ENCODE measurements at regions not wholly inside any gene's neighbourhood (a gene's known extent, or its start where the extent isn't known, plus 50 kb on each side); places are given as distances from the start of the nearest gene placed in this dataset.

GRCh38 chr1:58082596-58082995 is 463.9 kb downstream of the OMA1 start (continued):
- no peak for TF ChIP-seq PRDM15 (CRISPR knock-in tag; IDR thresholded peaks at IDR 0.05)
- TF ChIP-seq CTCF (IDR thresholded peaks at IDR 0.05 in 2 of 3, conservative IDR thresholded peaks at IDR 0.05 in 1 of 3; ENCODE audit: control insufficient read depth in 2 of 3, extremely low read depth in 1 of 3, insufficient read depth in 1 of 3, low read depth in 3 of 3, low read length in 3 of 3) = no peak

- Histone ChIP-seq H3K4me2 (ENCODE audit: control insufficient read depth, insufficient read depth) (no peak overlapping the region), H3K27me3 (replicated peaks in 1 of 2; ENCODE audit: control insufficient read depth in 2 of 2, insufficient read depth in 2 of 2, low read length in 1 of 2) (no peaks in the 10 kb centered on the region; a peak in 2 of 4 replicates), H3K9ac (ENCODE audit: control insufficient read depth, insufficient read depth, low read length) (no peak overlapping the region), H3K36me3 (ENCODE audit: control insufficient read depth in 2 of 2, insufficient read depth in 2 of 2, low read length in 1 of 2) (no peaks in the 10 kb centered on the region), H3K9me3 (replicated peaks; ENCODE audit: control insufficient read depth, insufficient read depth, low read length) (no peaks in the 10 kb centered on the region), H2AFZ (ENCODE audit: control insufficient read depth, low read depth, low read length) (no peak overlapping the region), H4K20me1 (ENCODE audit: control insufficient read depth, insufficient read depth) (no peaks in the 10 kb centered on the region), H3K4me1 (ENCODE audit: control insufficient read depth, insufficient read depth, low read length) (no peaks in the 10 kb centered on the region), H3K4me3 (no peak overlapping the region), H3K27ac (ENCODE audit: control insufficient read depth, insufficient read depth) (no peak overlapping the region), H3K79me2 (ENCODE audit: control insufficient read depth, insufficient read depth, low read length) (no peaks in the 10 kb centered on the region)
- intact Hi-C loops (cut with micrococcal nuclease; ENCODE audit: unreplicated experiment) (no loop called here), in situ Hi-C loops (cut with MboI) (no loop called here)
- FAIRE-seq (no peak), DNase-seq (ENCODE audit: low read depth, low spot score) (no peak), ATAC-seq (no peak)
- RAD21 ChIA-PET (ENCODE audit: unreplicated experiment) = interaction anchor here (1.6 kb wide), 1 partner anchor 88 kb away, joined by 3 read pairs; no protein-coding TSS in a partner anchor
- POLR2A ChIA-PET = interaction anchor here (0.7 to 1.1 kb wide), 2 partner anchors 10 to 82 kb away, joined by 3 to 4 read pairs; no protein-coding TSS in a partner anchor
- CTCF ChIA-PET = interaction anchor here (0.8 kb wide), 1 partner anchor 576 kb away, joined by 3 read pairs; no protein-coding TSS in a partner anchor
- SMC1A ChIA-PET (ENCODE audit: uncharacterized antibody, unreplicated experiment) = interaction anchor here (1.2 to 2.1 kb wide), 3 partner anchors 12 to 82 kb away, joined by 3 to 6 read pairs (median 3); no protein-coding TSS in a partner anchor
- no TSS peak for BruUV-seq (replicated peaks)
- 0% methylated on average over 2 of the region's 2 CpGs for WGBS (ENCODE audit: insufficient coverage, insufficient replicate concordance, low lambda C conversion rate, missing lambda C conversion rate)
- TF ChIP-seq HDAC6 (IDR thresholded peaks at IDR 0.05; ENCODE audit: unreplicated experiment) (no peak), HDAC2 (IDR thresholded peaks at IDR 0.05) (no peak), ZNF622 (IDR thresholded peaks at IDR 0.05) (no peak), FOXM1 (IDR thresholded peaks at IDR 0.05; ENCODE audit: low read depth, low read length) (no peak), HCFC1 (IDR thresholded peaks at IDR 0.05; ENCODE audit: low read length) (no peak), BACH1 (IDR thresholded peaks at IDR 0.05; ENCODE audit: borderline replicate concordance) (no peak), RELA (IDR thresholded peaks at IDR 0.05; ENCODE audit: borderline replicate concordance, partially characterized antibody) (no peak), POLR2AphosphoS5 (IDR thresholded peaks at IDR 0.05; ENCODE audit: low read length) (no peak), PAX8 (IDR thresholded peaks at IDR 0.05) (no peak), MYC (IDR thresholded peaks at IDR 0.05; ENCODE audit: insufficient read depth, insufficient read length, insufficient replicate concordance, low read length, severe bottlenecking) (no peak), CBX3 (IDR thresholded peaks at IDR 0.05; ENCODE audit: borderline replicate concordance, low read depth) (no peak), NR2F1 (conservative IDR thresholded peaks at IDR 0.05) (no peak), E2F4 (IDR thresholded peaks at IDR 0.05; ENCODE audit: low read depth, low read length) (no peak), RFX5 (IDR thresholded peaks at IDR 0.05; ENCODE audit: low read depth, low read length) (no peak)
Observed at GRCh38 chr1:58076258-58076657, 470.3 kb downstream of the OMA1 start.

Measured in GM12878 (cell line).